GM19328 (cell line): ENCODE measurements at regions not wholly inside any gene's neighbourhood (a gene's known extent, or its start where the extent isn't known, plus 50 kb on each side); places are given as distances from the start of the nearest gene placed in this dataset.

Experiments
- ATAC-seq: cut with Tn5 transposase; IDR thresholded peaks from one replicate; pipeline ENCODE4 v1.9.1; 2021; ENCODE audit warnings: mild to moderate bottlenecking, moderate library complexity; ENCODE audit not compliant: unreplicated experiment

DNA sequence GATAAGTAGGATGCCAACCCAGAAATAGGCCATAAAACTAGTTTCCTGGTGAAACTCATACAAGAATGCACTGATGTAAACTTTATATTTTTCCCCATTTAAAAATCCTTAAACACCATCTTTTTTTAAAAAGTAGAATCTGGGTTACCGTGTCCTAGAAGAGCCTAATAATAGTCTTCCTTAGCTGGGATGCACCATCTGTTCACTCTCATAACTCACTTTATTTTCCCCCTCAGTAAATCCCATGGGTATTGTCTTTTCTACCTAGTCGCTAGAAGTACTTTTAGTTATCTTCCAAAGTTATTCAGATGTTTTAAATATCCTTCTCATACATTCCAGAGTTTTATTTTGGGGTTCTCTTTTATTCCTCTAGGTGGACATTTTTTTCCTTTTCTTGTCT is 250.2 kb downstream of the PLA2G4A start:
- no peak for ATAC-seq

- ATAC-seq: no peak
Measured at GRCh38 chr1:187079330-187079729, 250.6 kb downstream of the PLA2G4A start.

- no peak for ATAC-seq
Measured at GRCh38 chr1:187091666-187092065, 262.9 kb downstream of the PLA2G4A start.

- no peak for ATAC-seq
Measured at GRCh38 chr1:187092104-187092503, 263.4 kb downstream of the PLA2G4A start.

DNA sequence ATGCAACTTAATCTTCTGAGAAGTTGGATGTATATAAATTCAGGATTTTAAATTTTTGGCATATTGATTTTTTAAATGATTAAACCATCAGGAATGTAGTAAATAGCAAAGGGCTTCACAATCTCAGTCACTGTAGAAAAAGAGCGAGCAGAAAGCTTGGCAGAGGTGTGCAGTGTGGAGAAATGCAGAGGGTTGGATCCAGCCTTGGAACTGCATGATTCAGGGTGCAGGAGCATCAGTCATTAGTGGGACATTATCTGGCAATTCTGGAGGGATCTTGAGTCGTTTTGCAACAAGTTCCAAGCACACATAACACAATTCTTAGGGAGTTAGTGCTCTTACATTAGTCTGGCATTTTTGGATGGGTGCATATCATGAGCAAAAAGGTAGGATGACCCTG is 267.9 kb downstream of the PLA2G4A start:
- ATAC-seq: no peak

- no peak for ATAC-seq
Measured at GRCh38 chr1:187110351-187110750, 281.6 kb downstream of the PLA2G4A start.

GRCh38 chr1:187114792-187115191 is 286.0 kb downstream of the PLA2G4A start:
- ATAC-seq: no peak

- ATAC-seq: no peak
Measured at GRCh38 chr1:187121661-187122060, 292.9 kb downstream of the PLA2G4A start.

DNA sequence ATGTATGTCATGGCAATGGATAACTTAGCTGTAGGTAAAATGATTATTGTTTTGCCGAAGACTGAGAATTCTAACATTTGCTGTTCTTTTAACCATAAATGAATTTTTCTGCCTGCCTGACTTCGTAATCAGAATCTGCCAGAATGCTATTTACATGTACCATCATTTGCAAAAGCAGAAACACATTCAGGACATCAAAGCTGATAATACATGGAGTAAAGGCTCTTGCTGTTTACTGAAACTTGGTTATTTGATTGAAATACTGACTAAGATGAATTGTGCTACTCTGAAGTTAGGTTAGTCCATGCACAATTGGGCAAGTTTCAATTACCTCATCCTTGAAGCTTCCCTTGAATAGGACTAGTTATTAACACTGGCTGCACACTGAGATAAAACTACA is 293.8 kb downstream of the PLA2G4A start:
- ATAC-seq: no peak

- ATAC-seq: no peak
Measured at GRCh38 chr1:187129132-187129531, 300.4 kb downstream of the PLA2G4A start.

DNA sequence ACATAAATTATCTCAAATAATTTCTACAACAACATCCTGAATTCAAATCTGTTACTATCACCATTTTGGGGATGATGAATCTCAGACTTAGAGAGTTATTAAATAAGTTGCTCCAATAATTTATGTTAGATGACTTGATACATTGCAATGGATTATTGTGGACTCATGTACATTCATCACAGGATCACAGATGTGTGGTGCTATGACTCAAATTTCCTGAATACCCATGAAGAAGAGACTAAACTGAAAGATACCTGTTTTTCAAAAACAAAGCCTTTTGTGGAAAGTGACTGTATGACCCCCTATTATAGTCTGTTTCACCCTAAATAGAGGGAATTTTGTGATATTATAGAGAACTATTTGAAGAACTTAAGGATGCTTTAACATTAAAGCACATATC is 315.0 kb downstream of the PLA2G4A start:
- ATAC-seq: no peak

DNA sequence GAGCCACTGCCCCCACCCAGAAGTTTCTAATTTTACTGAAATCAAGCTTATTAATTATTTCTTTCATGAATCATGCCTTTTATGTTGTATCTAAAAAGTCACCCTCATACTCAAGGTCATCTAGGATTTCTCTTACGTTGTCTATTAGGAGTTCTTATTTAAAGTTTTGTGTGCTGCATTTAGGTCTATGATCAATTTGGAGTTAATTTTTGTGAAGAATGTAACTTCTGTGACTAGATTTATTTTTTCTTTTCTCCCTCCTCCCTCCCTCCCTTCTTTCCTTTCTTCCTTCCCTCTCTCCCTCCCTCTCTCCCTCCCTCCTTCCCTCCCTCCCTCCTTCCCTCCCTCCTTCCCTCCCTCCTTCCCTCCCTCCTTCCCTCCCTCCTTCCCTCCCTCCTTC is 317.6 kb downstream of the PLA2G4A start:
- ATAC-seq: no peak

- ATAC-seq: no peak
Measured at GRCh38 chr1:187151555-187151954, 322.8 kb downstream of the PLA2G4A start.

DNA sequence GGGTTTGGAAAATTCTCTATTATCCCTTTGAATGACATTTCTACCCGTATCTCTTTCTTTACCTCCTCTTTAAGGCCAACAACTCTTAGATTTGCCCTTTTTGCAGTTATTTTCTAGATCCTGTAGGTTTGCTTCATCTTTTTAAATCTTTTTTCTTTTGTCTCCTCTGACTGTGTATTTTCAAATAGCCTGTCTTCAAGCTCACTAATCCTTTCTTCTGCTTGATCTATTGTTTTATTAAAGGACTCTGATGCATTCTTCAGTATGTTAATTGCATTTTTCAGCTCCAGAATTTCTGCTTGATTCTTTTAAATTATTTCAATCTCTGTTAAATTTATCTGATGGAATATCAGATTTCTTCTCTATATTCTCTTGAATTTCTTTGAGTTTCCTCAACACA is 324.3 kb downstream of the PLA2G4A start:
- no peak for ATAC-seq

DNA sequence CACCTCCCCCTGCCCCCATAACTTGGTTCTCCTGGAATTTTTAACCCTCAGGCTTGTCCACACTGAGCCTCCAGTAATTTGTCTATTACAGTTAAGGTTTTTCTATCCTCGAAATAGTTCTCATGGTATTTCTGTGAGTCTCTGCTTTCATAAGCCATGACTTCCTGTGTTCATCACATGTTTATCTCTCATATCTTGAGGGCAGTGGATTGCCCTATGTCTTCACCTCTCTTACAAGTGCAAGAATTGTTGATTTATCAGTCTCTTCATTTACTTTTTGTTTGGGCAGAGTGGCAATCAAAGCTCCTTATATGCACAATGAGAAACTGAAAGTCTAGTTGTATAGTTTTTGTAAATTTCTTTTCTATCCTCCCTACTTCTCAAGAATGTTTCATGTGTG is 328.4 kb downstream of the PLA2G4A start:
- no peak for ATAC-seq

DNA sequence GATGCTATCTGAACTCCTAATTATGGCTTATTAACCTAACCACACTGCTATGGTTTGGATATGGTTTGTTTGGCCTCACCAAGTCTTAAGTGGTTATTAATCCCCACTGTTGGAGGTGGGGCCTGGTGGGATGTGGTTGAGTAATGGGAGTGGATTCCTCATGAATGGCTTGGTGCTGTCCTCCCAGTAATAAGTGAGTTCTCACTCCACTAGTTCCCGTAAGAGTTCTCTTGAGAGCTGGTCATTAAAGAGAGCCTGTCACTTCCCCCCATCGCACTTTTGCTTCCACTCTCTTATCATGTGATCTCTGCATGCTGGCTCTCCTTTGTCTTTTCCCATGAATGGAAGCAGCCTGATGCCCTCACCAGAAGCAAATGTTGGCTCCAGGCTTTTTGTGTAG is 328.8 kb downstream of the PLA2G4A start:
- no peak for ATAC-seq

- no peak for ATAC-seq
Measured at GRCh38 chr1:187167555-187167954, 338.8 kb downstream of the PLA2G4A start.

DNA sequence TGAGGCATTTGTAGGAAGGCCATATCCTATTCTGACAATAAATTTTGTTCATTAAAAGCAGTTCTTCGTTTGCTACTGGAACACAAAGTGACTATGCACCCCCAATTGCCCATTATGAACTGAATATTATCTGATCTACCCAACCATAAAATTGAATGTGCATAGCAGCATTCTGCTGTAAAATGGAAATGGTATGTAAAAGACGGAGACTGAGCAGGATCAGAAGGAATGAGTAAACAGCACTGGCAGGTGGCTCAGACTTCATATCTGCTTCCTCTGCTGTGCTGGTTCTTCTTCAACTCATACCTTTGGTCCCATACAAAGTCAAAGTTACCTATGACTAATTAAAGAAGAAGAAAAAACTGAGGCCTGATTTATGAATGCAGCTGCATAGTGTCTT is 339.5 kb downstream of the PLA2G4A start:
- ATAC-seq: no peak

DNA sequence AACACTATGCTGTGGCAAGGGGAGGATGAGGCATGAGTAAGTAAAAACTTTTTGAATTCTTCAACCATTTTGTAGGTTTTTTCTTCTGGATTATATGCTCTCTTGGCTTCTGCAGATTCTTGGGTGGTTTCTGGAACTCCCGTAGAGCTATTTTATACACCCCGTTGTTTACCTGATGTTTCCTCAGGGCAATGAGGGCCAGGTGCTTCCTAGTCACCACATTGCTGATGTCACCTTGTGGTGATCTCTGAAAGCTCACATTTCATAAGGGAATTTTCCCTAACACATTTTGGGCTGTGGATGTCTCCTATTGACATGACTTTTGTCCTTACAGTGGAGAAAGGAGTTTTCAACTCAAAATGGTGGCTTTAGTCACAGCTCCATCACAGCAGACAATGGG is 356.6 kb downstream of the PLA2G4A start:
- ATAC-seq: no peak

GRCh38 chr1:187197685-187198084 is 368.9 kb downstream of the PLA2G4A start:
- no peak for ATAC-seq

- ATAC-seq: no peak
Measured at GRCh38 chr1:187203257-187203656, 374.5 kb downstream of the PLA2G4A start.

GRCh38 chr1:187212377-187212776 is 383.6 kb downstream of the PLA2G4A start:
- ATAC-seq: no peak

DNA sequence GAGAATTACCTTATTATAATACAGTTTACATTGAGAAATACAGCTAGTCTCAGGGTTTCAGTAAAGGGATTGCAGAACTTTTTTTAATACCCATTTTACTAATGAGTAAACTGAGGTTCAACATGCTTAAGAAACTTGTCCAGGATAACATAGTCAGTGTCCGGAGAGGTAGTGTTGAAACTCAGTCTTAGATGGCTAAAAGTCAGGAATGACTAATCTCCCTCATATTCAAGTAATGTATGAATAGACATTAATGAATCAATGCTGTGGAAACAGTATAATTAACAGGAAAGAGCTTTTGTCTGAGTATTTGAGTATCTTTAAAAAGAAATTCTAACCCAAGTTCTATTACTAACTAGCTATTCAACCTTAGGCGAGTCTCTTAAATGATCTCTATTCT is 397.6 kb downstream of the PLA2G4A start:
- ATAC-seq: no peak

DNA sequence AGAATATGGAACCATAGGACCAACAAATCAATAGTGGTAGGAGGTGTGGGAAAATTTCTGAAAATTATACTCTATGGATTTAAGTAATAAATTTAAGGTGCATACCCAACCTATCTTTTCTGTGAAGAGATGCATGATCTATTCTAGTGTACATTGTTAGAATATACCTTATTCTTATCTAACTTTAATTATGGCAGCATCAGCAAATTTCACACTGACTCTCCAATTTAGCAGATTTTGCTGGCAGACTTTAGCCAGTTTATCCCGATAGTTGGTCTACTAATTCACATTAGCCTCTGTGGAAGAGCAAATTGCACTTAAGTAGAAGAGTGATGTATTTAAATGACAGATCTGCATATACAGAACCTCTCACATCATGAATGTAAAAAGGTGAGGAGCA is 400.0 kb downstream of the PLA2G4A start:
- no peak for ATAC-seq
